ENCODE measurements at regions not wholly inside any gene's neighbourhood (a gene's known extent, or its start where the extent isn't known, plus 50 kb on each side); places are given as distances from the start of the nearest gene placed in this dataset.

DNA sequence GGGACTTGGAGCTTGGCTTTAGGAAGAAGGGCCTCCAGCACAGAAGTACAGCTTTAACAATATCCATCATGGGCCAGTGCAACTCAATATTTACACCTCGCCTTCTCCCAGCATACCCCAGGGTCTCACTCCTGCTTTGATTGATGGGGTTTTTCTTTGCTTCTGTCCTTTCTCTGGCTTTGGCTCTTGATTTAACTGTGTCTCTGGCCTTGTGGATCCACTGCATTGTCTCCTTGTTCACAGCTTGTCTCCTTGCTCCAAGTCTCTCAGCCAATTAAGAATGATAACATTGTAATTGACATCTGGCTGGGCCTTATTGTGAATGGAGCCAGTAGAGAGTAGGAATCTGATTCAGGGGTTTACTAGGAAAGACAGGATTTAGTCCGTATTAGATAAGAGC lies 1019.5 kb downstream of the TMEM182 start:
- TF ChIP-seq, protein P1, sequence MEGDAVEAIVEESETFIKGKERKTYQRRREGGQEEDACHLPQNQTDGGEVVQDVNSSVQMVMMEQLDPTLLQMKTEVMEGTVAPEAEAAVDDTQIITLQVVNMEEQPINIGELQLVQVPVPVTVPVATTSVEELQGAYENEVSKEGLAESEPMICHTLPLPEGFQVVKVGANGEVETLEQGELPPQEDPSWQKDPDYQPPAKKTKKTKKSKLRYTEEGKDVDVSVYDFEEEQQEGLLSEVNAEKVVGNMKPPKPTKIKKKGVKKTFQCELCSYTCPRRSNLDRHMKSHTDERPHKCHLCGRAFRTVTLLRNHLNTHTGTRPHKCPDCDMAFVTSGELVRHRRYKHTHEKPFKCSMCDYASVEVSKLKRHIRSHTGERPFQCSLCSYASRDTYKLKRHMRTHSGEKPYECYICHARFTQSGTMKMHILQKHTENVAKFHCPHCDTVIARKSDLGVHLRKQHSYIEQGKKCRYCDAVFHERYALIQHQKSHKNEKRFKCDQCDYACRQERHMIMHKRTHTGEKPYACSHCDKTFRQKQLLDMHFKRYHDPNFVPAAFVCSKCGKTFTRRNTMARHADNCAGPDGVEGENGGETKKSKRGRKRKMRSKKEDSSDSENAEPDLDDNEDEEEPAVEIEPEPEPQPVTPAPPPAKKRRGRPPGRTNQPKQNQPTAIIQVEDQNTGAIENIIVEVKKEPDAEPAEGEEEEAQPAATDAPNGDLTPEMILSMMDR (IDR thresholded peaks at IDR 0.05; ENCODE audit: poor library complexity) = no peak
- no peak for TF ChIP-seq EZH2phosphoT487 (IDR thresholded peaks at IDR 0.05; ENCODE audit: low read depth, severe bottlenecking, unreplicated experiment)
